ENCODE measurements at regions not wholly inside any gene's neighbourhood (a gene's known extent, or its start where the extent isn't known, plus 50 kb on each side); places are given as distances from the start of the nearest gene placed in this dataset.

DNA sequence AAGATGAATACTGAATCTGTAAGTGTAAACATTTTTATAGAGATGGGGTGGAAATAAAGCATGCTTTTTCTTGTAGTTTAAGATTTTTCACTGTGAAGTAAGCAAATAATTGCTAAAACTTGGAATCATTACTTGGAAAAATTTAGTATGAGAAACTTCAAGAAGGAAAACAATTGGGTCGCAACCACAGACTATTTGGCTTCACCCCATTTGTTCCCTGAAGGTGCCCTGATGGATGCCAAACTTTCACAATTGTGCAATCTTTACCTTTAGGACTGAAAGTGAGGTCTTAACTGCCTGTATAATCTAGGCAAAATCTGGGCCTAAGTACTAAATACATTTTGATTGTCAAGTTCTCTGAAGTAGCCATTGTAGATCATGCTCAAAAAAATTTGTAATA is 330.1 kb downstream of the HDGFL1 start:
- DNase-seq, result no peak
- Mint-ChIP-seq H3K27me3 (ENCODE audit: low read depth, poor library complexity) (peaks cover 4% of the 10 kb centered on the region), H3K27ac (no peak overlapping the region), H3K4me1 (no peaks in the 10 kb centered on the region), H3K36me3 (ENCODE audit: low read depth) (no peaks in the 10 kb centered on the region), H3K4me3 (no peak overlapping the region), H3K9me3 (peaks cover 3% of the 10 kb centered on the region)
- TF ChIP-seq, protein P1, sequence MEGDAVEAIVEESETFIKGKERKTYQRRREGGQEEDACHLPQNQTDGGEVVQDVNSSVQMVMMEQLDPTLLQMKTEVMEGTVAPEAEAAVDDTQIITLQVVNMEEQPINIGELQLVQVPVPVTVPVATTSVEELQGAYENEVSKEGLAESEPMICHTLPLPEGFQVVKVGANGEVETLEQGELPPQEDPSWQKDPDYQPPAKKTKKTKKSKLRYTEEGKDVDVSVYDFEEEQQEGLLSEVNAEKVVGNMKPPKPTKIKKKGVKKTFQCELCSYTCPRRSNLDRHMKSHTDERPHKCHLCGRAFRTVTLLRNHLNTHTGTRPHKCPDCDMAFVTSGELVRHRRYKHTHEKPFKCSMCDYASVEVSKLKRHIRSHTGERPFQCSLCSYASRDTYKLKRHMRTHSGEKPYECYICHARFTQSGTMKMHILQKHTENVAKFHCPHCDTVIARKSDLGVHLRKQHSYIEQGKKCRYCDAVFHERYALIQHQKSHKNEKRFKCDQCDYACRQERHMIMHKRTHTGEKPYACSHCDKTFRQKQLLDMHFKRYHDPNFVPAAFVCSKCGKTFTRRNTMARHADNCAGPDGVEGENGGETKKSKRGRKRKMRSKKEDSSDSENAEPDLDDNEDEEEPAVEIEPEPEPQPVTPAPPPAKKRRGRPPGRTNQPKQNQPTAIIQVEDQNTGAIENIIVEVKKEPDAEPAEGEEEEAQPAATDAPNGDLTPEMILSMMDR (IDR thresholded peaks at IDR 0.05), result no peak

DNA sequence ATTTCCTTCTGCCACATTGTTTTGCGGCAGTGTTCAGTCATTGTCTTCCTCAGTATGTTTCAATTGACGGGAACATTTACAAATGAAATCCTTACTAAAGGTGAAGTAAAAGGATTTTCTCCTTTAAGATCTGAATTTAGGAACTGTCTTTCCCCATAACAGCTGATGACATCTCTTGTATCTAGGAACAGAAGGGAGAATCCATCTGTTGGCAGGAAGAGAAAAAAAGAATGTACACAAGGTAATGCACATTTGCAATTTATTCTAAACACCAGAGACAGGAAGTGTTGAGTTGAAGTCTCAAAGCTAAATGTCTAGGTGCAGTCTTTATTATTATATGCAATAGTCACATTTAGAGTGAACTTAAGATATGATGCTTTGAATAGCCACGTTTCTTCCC is 334.5 kb downstream of the HDGFL1 start:
- Mint-ChIP-seq H3K4me1 (peaks cover 6% of the 10 kb centered on the region), H3K4me3 (no peak overlapping the region), H3K27ac (no peak overlapping the region), H3K36me3 (ENCODE audit: low read depth) (no peaks in the 10 kb centered on the region), H3K9me3 (peaks cover 3% of the 10 kb centered on the region), H3K27me3 (ENCODE audit: low read depth, poor library complexity) (peaks cover 7% of the 10 kb centered on the region)
- DNase-seq, result no peak
- TF ChIP-seq, protein P1 (IDR thresholded peaks at IDR 0.05), result no peak

DNA sequence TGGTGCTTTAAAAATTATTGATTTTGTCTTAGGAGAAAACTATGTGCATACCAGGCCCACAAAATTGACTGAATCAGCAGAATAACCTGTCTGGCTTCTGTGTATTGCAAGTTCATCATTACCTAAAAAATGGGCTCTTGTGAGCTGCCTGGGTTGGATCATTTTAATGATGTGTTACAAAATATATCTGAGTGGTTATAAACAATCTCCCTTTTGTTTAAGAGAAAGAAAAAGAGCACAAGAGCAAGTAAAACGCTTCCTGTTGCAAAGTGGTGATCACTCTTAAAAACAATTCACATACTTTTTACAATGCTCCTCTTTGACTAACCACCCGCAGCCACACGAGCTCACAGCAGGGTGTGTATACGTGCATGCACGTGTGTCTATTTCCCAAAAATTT is 335.1 kb downstream of the HDGFL1 start:
- no peak for DNase-seq
- peaks cover 6% of the 10 kb centered on the region for H3K4me1 Mint-ChIP-seq
- no peak overlapping the region for H3K4me3 Mint-ChIP-seq
- peaks cover 7% of the 10 kb centered on the region for H3K27me3 Mint-ChIP-seq (ENCODE audit: low read depth, poor library complexity)
- no peak overlapping the region for H3K27ac Mint-ChIP-seq
- TF ChIP-seq, protein P1 (IDR thresholded peaks at IDR 0.05), result no peak
- no peaks in the 10 kb centered on the region for H3K36me3 Mint-ChIP-seq (ENCODE audit: low read depth)
- H3K9me3 Mint-ChIP-seq, result peaks cover 3% of the 10 kb centered on the region

DNA sequence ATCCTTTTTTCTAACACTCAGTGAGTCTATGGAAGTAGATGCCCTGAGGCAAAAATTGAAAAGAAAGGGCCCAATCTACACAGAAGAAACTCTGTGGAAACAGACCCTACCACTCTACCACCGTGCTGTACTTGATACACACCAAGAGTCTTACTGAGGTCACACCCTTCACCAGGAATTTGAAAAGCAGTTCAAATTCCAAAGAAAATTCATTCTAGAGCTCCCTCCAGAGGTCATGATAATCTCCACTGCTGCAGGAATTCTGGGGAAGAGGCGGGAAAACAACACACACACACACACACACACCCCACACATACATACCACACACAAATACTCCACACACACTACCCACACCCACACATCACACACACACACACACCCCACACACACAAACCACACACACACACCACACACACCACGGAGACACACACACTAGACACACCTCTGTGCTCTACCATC is 336.8 kb downstream of the HDGFL1 start:
- TF ChIP-seq, protein P1 (IDR thresholded peaks at IDR 0.05), result no peak
- Mint-ChIP-seq H3K27ac (no peak overlapping the region), H3K4me1 (peaks cover 6% of the 10 kb centered on the region), H3K36me3 (ENCODE audit: low read depth) (no peaks in the 10 kb centered on the region), H3K9me3 (peaks cover 3% of the 10 kb centered on the region), H3K27me3 (ENCODE audit: low read depth, poor library complexity) (peaks cover 7% of the 10 kb centered on the region), H3K4me3 (no peak overlapping the region)
- no peak for DNase-seq

DNA sequence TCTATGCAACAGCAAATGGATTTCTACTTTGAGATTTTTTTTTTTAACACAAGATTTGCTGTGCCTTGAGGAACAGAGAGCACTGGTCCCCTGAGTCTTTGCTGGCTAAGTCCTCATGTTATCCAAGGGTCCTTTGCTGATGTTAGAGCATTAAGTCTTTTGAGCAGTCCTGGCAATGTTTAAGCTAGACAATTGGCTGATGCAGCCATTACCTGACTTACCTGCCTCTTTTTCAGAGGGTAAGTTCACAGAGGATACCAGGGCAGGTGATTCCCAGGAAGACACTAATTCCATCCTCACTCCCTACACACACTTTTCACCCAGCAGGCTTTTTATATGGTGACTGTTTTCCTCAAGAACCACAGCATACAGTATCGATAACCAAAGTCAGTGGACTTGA is 337.7 kb downstream of the HDGFL1 start:
- no peak for DNase-seq
- Mint-ChIP-seq H3K27me3 (ENCODE audit: low read depth, poor library complexity) (peaks cover 7% of the 10 kb centered on the region), H3K9me3 (peaks cover 3% of the 10 kb centered on the region), H3K4me3 (no peak overlapping the region), H3K27ac (no peak overlapping the region), H3K36me3 (ENCODE audit: low read depth) (no peaks in the 10 kb centered on the region), H3K4me1 (peaks cover 6% of the 10 kb centered on the region)
- TF ChIP-seq, protein P1 (IDR thresholded peaks at IDR 0.05), result no peak

DNA sequence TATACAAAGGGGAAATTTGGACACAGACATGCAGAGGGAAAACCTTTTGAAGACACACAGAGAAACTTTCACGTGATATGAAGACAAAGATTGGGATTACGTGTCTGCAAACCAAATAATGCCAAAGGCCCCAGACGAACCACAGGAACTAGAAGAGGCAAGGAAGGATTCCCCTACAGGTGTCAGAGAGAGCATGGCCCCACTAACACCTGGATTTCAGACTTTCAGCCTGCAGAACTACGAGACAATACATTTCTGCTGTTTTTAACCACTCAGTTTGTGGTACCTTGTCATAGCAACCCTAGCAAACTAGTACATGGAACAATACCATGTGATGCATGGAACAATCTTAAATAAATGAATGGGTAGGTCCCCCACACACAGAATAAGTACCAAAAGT is 341.0 kb downstream of the HDGFL1 start:
- no peak for DNase-seq
- H3K27ac Mint-ChIP-seq, result no peak overlapping the region
- peaks cover 8% of the 10 kb centered on the region for H3K27me3 Mint-ChIP-seq (ENCODE audit: low read depth, poor library complexity)
- H3K4me3 Mint-ChIP-seq, result no peak overlapping the region
- H3K36me3 Mint-ChIP-seq (ENCODE audit: low read depth), result no peaks in the 10 kb centered on the region
- no peaks in the 10 kb centered on the region for H3K9me3 Mint-ChIP-seq
- peaks cover 6% of the 10 kb centered on the region for H3K4me1 Mint-ChIP-seq
- TF ChIP-seq, protein P1 (IDR thresholded peaks at IDR 0.05), result no peak

Data from nephron progenitor cell (in vitro differentiated cells).